ACC112 (cell line): ENCODE measurements at regions not wholly inside any gene's neighbourhood (a gene's known extent, or its start where the extent isn't known, plus 50 kb on each side); places are given as distances from the start of the nearest gene placed in this dataset.

Source experiments
- H2AFZ ChIP-seq: fragments of 200-600 bp; sonication (generic); one replicate; pipeline ENCODE4 v1.6.0; 2017; ENCODE audit warnings: antibody characterized with exemption, low read length; ENCODE audit not compliant: unreplicated experiment
- H3K27ac ChIP-seq: fragments of 200-600 bp; sonication (generic); 2 replicates; pipeline ENCODE4 v1.5.1; 2014; ENCODE audit warnings: low read depth, mild to moderate bottlenecking, antibody characterized with exemption, low read length, moderate library complexity
- H3K27me3 ChIP-seq: fragments of 200-600 bp; sonication (generic); 2 replicates; pipeline ENCODE4 v1.6.1; 2014; ENCODE audit warnings: mild to moderate bottlenecking, antibody characterized with exemption, low read length, moderate library complexity, mixed read lengths; ENCODE audit not compliant: insufficient read depth
- H3K36me3 ChIP-seq: fragments of 200-600 bp; sonication (generic); 2 replicates; pipeline ENCODE4 v1.6.1; 2016; ENCODE audit warnings: mild to moderate bottlenecking, antibody characterized with exemption, low read length, moderate library complexity, mixed read lengths; ENCODE audit not compliant: insufficient read depth
- H3K4me1 ChIP-seq: fragments of 200-600 bp; sonication (generic); one replicate; pipeline ENCODE4 v1.6.1; 2016; ENCODE audit warnings: low read length, mixed read lengths; ENCODE audit not compliant: insufficient read depth, unreplicated experiment, control insufficient read depth
- H3K4me3 ChIP-seq: fragments of 200-600 bp; sonication (generic); 2 replicates; pipeline ENCODE4 v1.5.1; 2014; ENCODE audit warnings: mild to moderate bottlenecking, low read depth, low read length
- H3K79me2 ChIP-seq: fragments of 200-600 bp; sonication (generic); one replicate; pipeline ENCODE4 v1.6.0; 2016; ENCODE audit warnings: low read length; ENCODE audit not compliant: control insufficient read depth, unreplicated experiment, insufficient read depth

DNA sequence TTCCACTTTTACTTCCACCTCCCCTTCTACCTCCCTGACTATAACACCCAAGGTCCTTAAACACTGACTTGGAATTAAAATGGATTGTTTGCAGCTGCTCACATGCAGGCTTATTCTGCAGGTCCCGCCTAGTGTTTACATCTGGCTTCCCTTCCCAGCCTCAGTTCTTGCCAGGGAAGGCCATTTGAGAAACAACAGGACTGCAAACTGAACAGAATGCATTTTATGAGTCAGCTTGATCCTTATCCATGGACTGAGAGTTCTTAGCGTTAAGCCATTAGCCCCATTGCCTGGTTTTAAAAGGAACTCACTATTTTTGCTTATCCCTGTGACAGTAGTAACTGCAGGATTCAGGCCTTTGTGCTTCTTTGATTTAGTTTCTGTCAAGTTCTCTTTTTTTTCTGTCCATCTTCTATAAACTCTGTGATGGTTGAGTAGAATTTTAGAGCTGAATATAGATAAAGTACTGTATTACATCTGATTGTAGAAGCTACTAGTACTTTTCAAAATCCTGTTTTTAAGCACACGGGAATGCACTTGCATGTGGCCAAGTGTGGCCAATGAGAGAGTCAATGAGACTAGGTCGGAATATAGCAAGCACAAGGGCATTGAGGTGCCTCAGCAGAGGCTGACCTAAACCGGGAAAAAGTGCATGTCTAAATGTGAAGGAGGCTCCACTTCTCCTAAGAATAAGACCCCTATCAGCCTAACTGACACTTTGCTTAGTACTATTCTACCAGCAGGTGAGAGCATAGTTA is 106.4 kb downstream of the TUSC7 start:
- Histone ChIP-seq H3K27me3 (peaks cover 20% of the 10 kb centered on the region; the same call in 1 of the 2 replicates), H3K27ac (no peak overlapping the region), H3K36me3 (no peaks in the 10 kb centered on the region), H3K4me3 (no peak overlapping the region), H3K79me2 (no peaks in the 10 kb centered on the region), H2AFZ (no peak overlapping the region), H3K4me1 (no peaks in the 10 kb centered on the region)

DNA sequence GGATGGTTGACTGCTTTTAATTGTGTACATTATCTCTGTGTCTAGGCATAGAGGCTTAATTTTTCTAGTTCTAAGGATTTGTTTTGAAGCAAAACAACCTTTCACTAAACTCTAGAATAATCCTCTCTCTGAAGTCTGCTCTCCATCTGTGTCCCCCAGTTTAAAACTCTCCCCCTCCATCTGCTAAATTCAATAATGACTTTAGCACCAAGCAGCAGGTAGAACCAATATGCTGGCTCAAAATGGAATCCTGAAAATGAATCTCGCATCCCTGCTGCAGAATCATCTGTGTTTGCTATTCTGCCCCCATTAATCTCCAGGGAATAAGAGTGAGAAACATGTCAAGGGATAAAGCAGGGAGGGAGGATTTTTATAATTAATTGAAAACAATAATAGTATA is 111.8 kb downstream of the TUSC7 start:
- no peaks in the 10 kb centered on the region for H3K36me3 ChIP-seq
- no peaks in the 10 kb centered on the region for H3K4me1 ChIP-seq
- no peak overlapping the region for H2AFZ ChIP-seq
- no peak overlapping the region for H3K27ac ChIP-seq
- no peaks in the 10 kb centered on the region for H3K79me2 ChIP-seq
- H3K27me3 ChIP-seq, result peaks cover 10% of the 10 kb centered on the region; the same call in 1 of the 2 replicates
- H3K4me3 ChIP-seq, result no peak overlapping the region

- Histone ChIP-seq H3K36me3 (no peaks in the 10 kb centered on the region), H3K79me2 (no peaks in the 10 kb centered on the region), H3K4me1 (no peaks in the 10 kb centered on the region), H2AFZ (no peak overlapping the region), H3K27ac (no peak overlapping the region), H3K4me3 (no peak overlapping the region), H3K27me3 (peaks cover 5% of the 10 kb centered on the region; the same call in 1 of the 2 replicates)
These were observed 114.6 kb downstream of the TUSC7 start for GRCh38 chr3:116824208-116824607.

DNA sequence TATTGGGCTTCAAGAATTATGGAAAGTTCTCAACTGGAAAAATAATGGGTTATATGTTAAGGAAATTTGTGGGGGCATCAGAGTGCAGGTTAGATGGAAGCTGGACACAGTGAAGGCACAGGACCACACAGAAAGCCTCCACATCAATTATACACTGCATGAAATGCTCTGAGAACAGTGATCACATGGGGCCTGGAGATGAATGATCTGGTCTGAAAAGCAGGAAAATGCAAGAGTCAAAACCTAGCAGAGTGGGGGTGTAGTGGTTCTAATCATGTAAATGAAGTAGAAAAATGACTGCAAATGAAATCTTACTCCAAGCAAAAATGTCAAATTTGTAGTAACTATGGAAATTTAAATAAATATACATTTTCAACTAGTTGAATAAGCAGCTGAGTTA is 123.6 kb downstream of the TUSC7 start:
- no peaks in the 10 kb centered on the region for H3K36me3 ChIP-seq
- H3K4me1 ChIP-seq, result peaks cover 20% of the 10 kb centered on the region
- H3K4me3 ChIP-seq, result no peak overlapping the region
- H3K79me2 ChIP-seq, result no peaks in the 10 kb centered on the region
- H3K27me3 ChIP-seq, result no peaks in the 10 kb centered on the region
- H3K27ac ChIP-seq, result no peak overlapping the region
- no peak overlapping the region for H2AFZ ChIP-seq

- H3K4me1 ChIP-seq, result peaks cover 20% of the 10 kb centered on the region
- no peak overlapping the region for H3K4me3 ChIP-seq
- H3K36me3 ChIP-seq, result no peaks in the 10 kb centered on the region
- H3K27me3 ChIP-seq, result no peaks in the 10 kb centered on the region
- H3K27ac ChIP-seq, result no peak overlapping the region
- H3K79me2 ChIP-seq, result no peaks in the 10 kb centered on the region
- H2AFZ ChIP-seq, result peak overlapping the region; percentile 53
These were observed 125.2 kb downstream of the TUSC7 start for GRCh38 chr3:116834816-116835215.

DNA sequence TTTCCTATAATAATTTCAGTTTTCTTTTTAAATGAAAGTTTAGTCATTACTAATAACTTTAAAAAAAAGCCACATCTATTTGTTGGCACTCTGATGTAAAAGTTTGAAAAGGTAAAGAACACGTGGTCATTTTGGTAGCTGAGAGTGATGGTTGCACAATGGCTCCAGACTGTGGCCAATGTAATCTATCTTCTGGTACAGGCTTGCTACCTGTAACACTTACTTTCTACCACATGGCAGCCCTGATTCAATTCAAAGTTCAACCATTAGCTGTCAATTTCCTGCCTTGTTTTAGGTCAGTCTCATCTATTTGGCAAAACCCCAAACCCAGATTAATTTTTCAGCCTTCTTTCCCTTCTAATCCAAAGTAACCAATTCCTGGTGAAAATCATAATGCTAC is 126.1 kb downstream of the TUSC7 start:
- Histone ChIP-seq H2AFZ (no peak overlapping the region), H3K4me3 (no peak overlapping the region; the same call in 1 of the 2 replicates), H3K79me2 (no peaks in the 10 kb centered on the region), H3K27me3 (no peaks in the 10 kb centered on the region), H3K36me3 (no peaks in the 10 kb centered on the region), H3K4me1 (peaks cover 20% of the 10 kb centered on the region), H3K27ac (peak overlapping the region; percentile 70)

DNA sequence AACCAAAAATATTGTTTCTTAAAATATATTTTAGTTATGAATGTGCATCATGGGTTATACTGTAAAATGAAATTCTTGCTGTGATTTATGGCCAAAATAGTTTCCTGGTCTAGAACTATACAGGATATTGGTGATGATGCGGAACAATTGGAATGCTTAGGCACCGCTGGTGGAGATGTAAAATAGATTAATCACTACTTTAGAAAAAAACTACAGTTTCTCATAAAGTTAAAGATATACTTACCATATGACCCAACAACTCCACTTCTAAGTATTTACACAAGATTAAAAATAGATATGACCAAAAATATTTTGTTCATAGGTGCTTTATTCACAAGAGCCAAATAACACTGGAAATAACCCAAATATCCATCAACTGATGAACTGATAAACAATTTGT is 126.7 kb downstream of the TUSC7 start:
- Histone ChIP-seq H3K4me1 (peaks cover 20% of the 10 kb centered on the region), H2AFZ (no peak overlapping the region), H3K79me2 (no peaks in the 10 kb centered on the region), H3K27ac (peak overlapping the region; percentile 70), H3K4me3 (no peak overlapping the region; the same call in 1 of the 2 replicates), H3K27me3 (no peaks in the 10 kb centered on the region), H3K36me3 (no peaks in the 10 kb centered on the region)

GRCh38 chr3:116837483-116837882 is 127.9 kb downstream of the TUSC7 start:
- Histone ChIP-seq H3K4me1 (peaks cover 20% of the 10 kb centered on the region), H3K27me3 (no peaks in the 10 kb centered on the region), H3K36me3 (no peaks in the 10 kb centered on the region), H3K27ac (no peak overlapping the region), H2AFZ (no peak overlapping the region), H3K79me2 (no peaks in the 10 kb centered on the region), H3K4me3 (no peak overlapping the region)

DNA sequence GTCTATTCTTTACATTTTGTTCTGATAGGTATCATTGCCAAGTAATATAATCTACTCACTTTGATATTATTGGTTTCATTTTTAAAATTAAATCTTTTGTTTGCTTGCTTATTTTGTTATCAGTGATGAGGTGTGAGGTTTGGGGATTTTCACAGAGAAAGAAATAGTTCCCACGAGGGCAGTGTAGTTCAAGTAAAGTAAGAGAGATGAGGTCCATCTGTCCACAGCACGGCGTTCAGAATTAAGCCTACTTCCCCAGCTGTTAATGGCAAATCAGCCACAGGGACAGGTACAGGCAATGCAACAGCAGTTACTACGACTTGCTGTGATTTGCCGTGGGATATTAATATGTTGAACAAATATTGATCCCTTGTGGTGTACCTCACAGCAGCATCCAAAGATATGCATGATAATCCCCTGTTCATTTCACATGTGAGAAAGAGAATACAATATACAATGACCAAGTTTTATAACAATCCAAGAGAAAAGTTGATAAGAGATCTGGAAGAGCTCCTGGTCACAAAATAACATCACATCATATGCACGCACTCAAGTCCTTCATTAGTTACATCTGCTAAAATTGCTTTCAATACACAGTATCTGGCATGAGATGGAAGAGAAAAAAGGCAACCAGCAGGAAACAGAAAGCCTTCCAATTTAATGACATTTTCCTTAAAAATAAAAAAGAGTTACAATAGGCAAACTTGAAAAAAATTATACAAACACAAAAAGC is 131.6 kb downstream of the TUSC7 start:
- Histone ChIP-seq H3K79me2 (no peaks in the 10 kb centered on the region), H3K36me3 (no peaks in the 10 kb centered on the region), H3K4me3 (no peak overlapping the region), H2AFZ (no peak overlapping the region), H3K27me3 (peaks cover 5% of the 10 kb centered on the region), H3K4me1 (peaks cover 6% of the 10 kb centered on the region), H3K27ac (no peak overlapping the region)

DNA sequence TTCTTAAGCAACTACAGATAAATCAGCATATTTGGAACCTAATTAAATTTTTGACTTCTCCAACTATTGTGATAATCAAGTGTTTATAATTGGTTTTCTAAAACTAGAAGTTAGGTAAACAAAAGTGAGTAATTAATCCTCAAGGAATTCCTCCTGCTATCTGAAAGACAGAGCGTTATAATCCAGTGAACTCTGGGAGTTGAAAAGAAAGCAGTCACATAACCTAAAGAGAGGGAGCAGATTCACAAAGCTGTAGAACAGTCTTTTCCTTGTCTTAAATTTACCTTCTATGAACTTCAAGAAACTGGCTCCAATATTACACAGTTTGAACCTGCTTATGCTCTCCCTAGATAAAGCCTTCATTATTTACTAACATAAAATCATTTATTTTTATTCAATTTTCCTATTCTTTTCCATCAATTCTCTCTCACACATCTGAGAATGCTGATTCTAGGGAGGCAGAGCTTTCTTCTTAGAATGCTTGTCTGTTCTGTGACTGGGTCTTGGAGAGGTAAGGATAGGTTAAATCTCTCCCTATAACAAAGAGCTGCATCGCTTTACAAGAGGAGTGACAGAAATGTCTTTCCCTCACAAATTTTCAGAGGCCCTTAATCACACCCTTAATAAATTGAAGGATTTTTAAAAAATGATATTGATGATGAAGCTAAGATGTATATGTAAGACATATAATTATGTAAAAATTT is 132.8 kb downstream of the TUSC7 start:
- peaks cover 5% of the 10 kb centered on the region for H3K27me3 ChIP-seq
- H2AFZ ChIP-seq, result no peak overlapping the region
- H3K79me2 ChIP-seq, result no peaks in the 10 kb centered on the region
- H3K27ac ChIP-seq, result no peak overlapping the region
- H3K4me3 ChIP-seq, result no peak overlapping the region
- H3K36me3 ChIP-seq, result no peaks in the 10 kb centered on the region
- H3K4me1 ChIP-seq, result no peaks in the 10 kb centered on the region
